SU-DHL-6 (cell line): ENCODE measurements at regions not wholly inside any gene's neighbourhood (a gene's known extent, or its start where the extent isn't known, plus 50 kb on each side); places are given as distances from the start of the nearest gene placed in this dataset.

Source experiments
- CTCF ChIP-seq: fragments of 200-600 bp; sonication (generic); IDR thresholded peaks from one replicate; pipeline ENCODE4 v1.5.1; 2017; ENCODE audit warnings: antibody characterized with exemption, mild to moderate bottlenecking, low read length, moderate library complexity; ENCODE audit not compliant: insufficient read depth, poor library complexity, severe bottlenecking
- EZH2phosphoT487 ChIP-seq: fragments of 200-600 bp; sonication (generic), shearing (Covaris generic); conservative IDR thresholded peaks from 2 replicates; pipeline ENCODE4 v1.6.1; 2018; ENCODE audit warnings: mild to moderate bottlenecking, antibody characterized with exemption, low read length, moderate library complexity, mixed read lengths

GRCh38 chr10:43819464-43820230 lies 171.0 kb upstream of the ZNF32 start:
- TF ChIP-seq CTCF (no peak), EZH2phosphoT487 (no peak)
